Activated T-helper 2 cell treated with anti-CD3 and anti-CD28 coated beads, Interferon-gamma antibody, Interleukin-2, Interleukin-4, amounts not matched to agents 10 μg/mL and 5 μg/mL and 100 μg/mL, durations not matched to agents 14 hours and 24 hours and 36 hours (primary cell): ENCODE measurements at regions not wholly inside any gene's neighbourhood (a gene's known extent, or its start where the extent isn't known, plus 50 kb on each side); places are given as distances from the start of the nearest gene placed in this dataset.

Experiments
- DNase-seq: peaks from one replicate; pipeline ENCODE4 v3.0.0; 2021; ENCODE audit warnings: low spot score
- H3K27ac Mint-ChIP-seq: one replicate; pipeline ENCODE4 v1.8.0; 2021; ENCODE audit warnings: mixed read lengths
- H3K27me3 Mint-ChIP-seq: one replicate; pipeline ENCODE4 v1.8.0; 2021; ENCODE audit warnings: low read depth, mixed read lengths
- H3K36me3 Mint-ChIP-seq: one replicate; pipeline ENCODE4 v1.8.0; 2021; ENCODE audit warnings: low read depth, mixed read lengths
- H3K4me1 Mint-ChIP-seq: one replicate; pipeline ENCODE4 v1.8.0; 2021; ENCODE audit warnings: low read depth, mixed read lengths
- H3K4me3 Mint-ChIP-seq: one replicate; pipeline ENCODE4 v1.8.0; 2021; ENCODE audit warnings: low read depth, mild to moderate bottlenecking, moderate library complexity, mixed read lengths
- H3K9me3 Mint-ChIP-seq: one replicate; pipeline ENCODE4 v1.8.0; 2021; ENCODE audit warnings: mixed read lengths
- intact Hi-C: fragments of 100-400 bp; cut with micrococcal nuclease; formaldehyde crosslinking; loops from one replicate; pipeline ENCODE4 v1.15.1; 2023

DNA sequence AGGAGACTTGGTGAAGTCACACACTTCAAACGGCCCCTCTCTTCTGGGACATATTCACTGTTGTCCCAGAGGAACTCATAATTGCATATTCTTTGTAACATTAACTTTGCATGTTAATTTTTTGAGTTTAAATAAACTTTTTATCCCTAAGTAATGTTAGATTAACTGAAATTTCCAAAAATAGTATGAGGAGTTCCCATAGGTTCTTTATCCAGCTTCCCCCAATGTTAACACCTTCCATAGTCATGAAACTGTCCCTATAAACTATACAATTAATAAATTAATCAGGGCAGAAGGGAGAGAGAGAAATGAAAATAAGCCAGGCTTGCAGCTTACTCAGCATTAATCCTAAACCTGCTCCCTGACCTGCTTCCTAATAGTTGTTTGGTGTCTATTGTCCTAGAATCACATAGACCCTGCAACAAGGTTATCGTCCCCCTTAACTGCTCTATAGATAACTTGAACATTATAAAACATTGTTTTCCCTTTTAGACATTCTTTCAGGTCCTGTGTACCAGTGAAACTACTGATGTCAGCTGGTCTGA lies 589.8 kb upstream of the CDH5 start:
- intact Hi-C loops: no loop called here
- no peak for DNase-seq
- H3K9me3 Mint-ChIP-seq: peaks cover 5% of the 10 kb centered on the region
- no peaks in the 10 kb centered on the region for H3K36me3 Mint-ChIP-seq
- no peak overlapping the region for H3K4me3 Mint-ChIP-seq
- H3K27me3 Mint-ChIP-seq: no peaks in the 10 kb centered on the region
- no peaks in the 10 kb centered on the region for H3K4me1 Mint-ChIP-seq
- H3K27ac Mint-ChIP-seq: no peak overlapping the region

DNA sequence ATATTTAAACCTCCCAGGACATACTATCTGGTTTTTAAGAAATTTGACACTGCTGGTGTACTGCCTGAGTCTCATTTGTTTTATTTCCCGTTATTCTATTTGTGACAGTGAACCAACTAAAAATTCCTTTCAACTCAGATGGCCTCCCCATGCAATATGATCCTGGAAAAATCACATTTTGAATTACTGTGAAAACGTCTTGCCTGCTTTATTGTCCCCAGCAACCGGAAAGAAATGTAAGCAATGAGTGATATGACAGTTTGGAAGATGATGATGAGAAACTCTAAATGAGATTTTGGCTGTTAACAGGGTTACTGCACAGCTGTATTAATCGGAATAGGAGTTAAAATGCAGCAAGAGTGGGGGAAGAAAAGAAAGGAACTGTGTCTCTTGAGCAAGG lies 590.7 kb upstream of the CDH5 start:
- Mint-ChIP-seq H3K27ac (no peak overlapping the region), H3K9me3 (peaks cover 12% of the 10 kb centered on the region), H3K36me3 (no peaks in the 10 kb centered on the region), H3K4me3 (no peak overlapping the region), H3K4me1 (no peaks in the 10 kb centered on the region), H3K27me3 (no peaks in the 10 kb centered on the region)
- no peak for DNase-seq
- intact Hi-C loops: no loop called here

DNA sequence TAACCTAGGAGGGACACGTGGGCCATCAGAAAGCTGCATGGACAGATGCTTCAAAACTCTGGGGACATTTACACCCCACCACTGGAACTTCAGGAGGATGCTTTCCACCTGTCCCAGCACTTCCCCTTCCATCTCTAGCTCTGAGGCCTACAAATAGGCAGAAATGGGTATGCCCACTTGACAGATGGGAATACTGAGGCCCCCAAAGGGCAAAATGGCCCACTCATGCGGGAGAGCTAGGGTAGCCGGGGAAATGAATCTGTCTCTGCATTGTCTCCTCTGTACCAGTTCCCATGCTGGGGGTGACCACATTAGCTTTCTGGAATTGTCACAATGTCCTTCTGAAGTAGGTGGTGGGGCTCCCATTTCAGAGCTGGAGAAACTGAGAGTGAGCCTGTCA lies 592.1 kb upstream of the CDH5 start:
- intact Hi-C loops: no loop called here
- no peaks in the 10 kb centered on the region for H3K4me1 Mint-ChIP-seq
- H3K4me3 Mint-ChIP-seq: no peak overlapping the region
- no peaks in the 10 kb centered on the region for H3K36me3 Mint-ChIP-seq
- peaks cover 22% of the 10 kb centered on the region for H3K9me3 Mint-ChIP-seq
- H3K27ac Mint-ChIP-seq: no peak overlapping the region
- H3K27me3 Mint-ChIP-seq: no peaks in the 10 kb centered on the region
- DNase-seq: no peak

DNA sequence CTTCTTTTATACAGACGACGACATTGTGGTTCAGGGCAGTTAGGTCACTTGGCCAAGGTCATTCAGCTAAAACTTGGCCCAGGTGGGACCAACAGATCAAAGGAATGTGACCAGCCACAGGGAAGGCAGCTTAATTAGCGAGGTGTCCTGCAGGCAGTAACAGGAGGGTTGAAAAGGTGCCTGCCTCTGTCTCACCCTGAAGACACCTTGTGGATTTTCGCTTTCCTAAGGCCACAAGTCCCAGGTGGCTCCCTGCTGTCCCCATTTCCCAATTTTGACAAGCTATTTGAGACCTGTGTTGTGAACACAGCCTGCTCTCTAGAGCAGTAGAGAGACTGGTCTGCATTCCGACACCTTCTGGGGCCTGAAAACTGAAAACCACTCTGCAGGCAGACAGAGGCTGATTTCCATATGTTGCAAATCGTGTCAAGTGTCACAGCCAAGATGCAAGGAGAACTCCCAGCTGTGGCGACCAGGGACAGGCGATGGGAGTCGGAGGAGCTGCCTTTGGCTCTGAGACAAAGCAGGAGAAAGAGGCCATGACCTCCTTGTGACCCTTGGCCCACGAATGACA lies 593.1 kb upstream of the CDH5 start:
- no peaks in the 10 kb centered on the region for H3K36me3 Mint-ChIP-seq
- H3K4me1 Mint-ChIP-seq: no peaks in the 10 kb centered on the region
- intact Hi-C loops: no loop called here
- H3K4me3 Mint-ChIP-seq: no peak overlapping the region
- no peaks in the 10 kb centered on the region for H3K27me3 Mint-ChIP-seq
- no peak overlapping the region for H3K27ac Mint-ChIP-seq
- DNase-seq: no peak
- peaks cover 23% of the 10 kb centered on the region for H3K9me3 Mint-ChIP-seq

DNA sequence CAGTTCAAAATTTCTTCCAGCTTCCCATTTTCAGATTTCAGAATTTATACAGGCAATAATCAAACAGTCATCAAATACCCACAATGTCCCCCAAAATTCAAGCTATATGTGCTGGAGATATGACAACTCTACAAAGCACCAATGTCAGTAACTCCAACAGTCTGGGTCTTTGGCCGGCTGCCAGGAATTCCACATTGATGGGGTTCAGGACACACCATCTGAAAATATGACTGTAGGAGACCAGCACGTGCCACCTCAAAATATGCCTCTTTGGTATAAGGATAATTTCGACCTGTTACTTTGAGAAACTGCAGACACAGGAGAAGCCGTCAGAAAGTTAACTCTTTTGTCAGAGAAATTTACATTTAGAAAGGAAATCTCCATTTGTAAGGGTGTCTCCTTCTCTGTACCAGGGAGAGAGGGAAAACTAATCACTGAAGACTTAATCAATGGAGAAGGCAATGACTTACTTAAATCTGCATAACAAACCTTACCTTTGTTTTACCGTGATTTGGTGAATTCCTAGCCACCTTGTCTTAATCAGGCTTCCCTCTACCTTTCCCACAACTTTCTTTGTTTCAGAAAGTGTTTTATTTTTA lies 594.3 kb upstream of the CDH5 start:
- intact Hi-C loops: no loop called here
- no peaks in the 10 kb centered on the region for H3K27me3 Mint-ChIP-seq
- peaks cover 23% of the 10 kb centered on the region for H3K9me3 Mint-ChIP-seq
- no peak for DNase-seq
- no peaks in the 10 kb centered on the region for H3K36me3 Mint-ChIP-seq
- no peak overlapping the region for H3K4me3 Mint-ChIP-seq
- no peaks in the 10 kb centered on the region for H3K4me1 Mint-ChIP-seq
- no peak overlapping the region for H3K27ac Mint-ChIP-seq

DNA sequence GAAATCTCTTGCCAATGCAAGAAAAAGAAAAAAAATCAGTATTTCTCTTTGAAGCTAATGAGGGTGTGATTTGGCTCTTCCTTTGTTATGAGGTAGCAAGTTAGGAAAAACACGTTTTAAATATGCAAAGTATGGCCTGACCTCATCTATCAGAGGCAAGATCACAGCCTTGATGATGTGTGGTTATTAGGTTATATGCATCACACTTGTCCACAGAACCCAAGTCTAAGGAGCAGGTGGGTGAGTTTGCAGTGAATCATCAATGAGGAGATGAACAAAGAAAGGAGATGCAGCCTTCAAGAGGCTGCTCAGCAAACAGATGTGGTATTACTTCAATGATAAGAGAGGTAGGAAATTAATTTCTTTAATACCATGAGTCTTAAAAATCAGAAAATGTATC lies 594.8 kb upstream of the CDH5 start:
- DNase-seq: no peak
- Mint-ChIP-seq H3K4me3 (no peak overlapping the region), H3K27me3 (no peaks in the 10 kb centered on the region), H3K4me1 (no peaks in the 10 kb centered on the region), H3K36me3 (no peaks in the 10 kb centered on the region), H3K9me3 (peaks cover 23% of the 10 kb centered on the region), H3K27ac (no peak overlapping the region)
- intact Hi-C loops: no loop called here

DNA sequence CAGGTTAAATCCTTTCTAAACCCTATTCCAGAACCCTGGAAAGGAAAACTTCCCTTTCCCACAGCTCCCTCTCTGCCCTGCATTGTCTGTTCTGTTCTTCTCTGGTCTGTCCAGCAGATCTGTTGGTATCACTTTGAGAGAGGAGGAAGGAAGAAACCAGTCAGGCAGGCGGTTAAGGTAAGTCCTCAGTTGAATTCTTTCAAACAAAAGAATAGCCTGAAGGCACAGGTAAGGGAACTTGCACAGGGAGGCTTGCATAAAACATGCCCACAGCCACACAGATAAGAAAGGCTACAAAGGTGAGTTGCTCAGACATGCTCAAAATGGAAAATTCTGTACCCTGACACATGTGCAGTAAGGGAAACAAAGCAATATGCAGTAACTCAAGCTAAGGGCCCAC lies 595.7 kb upstream of the CDH5 start:
- Mint-ChIP-seq H3K36me3 (no peaks in the 10 kb centered on the region), H3K9me3 (peaks cover 23% of the 10 kb centered on the region), H3K4me3 (no peak overlapping the region), H3K27ac (no peak overlapping the region), H3K4me1 (no peaks in the 10 kb centered on the region), H3K27me3 (no peaks in the 10 kb centered on the region)
- intact Hi-C loops: no loop called here
- no peak for DNase-seq

DNA sequence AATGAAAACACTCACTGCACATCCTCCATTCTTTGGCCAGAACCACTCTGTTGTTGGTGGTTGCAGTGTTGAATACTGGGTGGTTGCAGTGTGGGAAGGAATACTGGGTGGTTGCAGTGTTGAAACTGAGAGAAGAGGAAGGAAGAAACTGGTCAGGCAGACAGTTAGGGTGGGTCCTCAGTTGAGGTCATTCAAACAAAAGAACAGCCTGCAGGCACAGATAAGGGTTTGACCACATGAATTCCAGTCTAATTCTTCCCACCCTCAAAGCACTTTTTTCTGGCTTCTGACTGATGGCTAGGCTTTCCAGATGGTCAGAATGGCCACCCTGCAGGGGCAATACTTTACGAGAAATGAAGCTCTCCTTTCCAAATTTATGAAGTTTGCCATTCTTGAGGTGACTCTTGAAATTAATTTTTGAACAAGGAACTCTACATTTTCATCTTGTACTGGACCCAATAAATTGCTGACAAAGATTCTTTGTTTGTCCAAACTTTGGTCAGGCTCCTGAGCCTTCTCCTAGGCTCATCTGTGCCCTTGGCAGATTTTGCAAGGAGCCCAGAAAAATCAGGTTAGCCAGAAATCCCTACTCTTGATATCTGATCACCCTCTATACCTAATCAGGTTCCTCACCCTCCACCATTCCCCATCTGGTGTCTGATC lies 596.6 kb upstream of the CDH5 start:
- intact Hi-C loops: no loop called here
- no peak for DNase-seq
- Mint-ChIP-seq H3K27ac (no peak overlapping the region), H3K27me3 (no peaks in the 10 kb centered on the region), H3K36me3 (no peaks in the 10 kb centered on the region), H3K4me1 (no peaks in the 10 kb centered on the region), H3K9me3 (peaks cover 23% of the 10 kb centered on the region), H3K4me3 (no peak overlapping the region)

DNA sequence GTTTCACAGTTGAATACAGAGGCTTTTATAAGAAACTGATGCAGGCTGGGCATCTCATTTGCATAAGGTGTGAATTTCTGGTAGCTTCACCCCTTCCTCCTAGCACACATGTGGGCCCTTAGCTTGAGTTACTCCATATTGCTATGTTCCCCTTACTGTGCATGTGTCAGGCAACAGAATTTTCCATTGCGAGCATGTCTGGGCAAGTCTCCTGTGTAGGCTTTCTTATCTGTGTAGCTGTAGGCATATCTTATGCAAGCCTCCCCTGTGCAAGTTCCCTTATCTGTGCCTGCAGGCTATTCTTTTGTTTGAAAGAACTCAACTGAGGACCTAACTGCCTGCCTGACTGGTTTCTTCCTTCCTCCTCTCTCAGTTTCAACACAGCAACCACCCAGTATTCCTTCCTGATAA lies 597.4 kb upstream of the CDH5 start:
- no peaks in the 10 kb centered on the region for H3K27me3 Mint-ChIP-seq
- peaks cover 23% of the 10 kb centered on the region for H3K9me3 Mint-ChIP-seq
- intact Hi-C loops: no loop called here
- H3K27ac Mint-ChIP-seq: no peak overlapping the region
- no peaks in the 10 kb centered on the region for H3K36me3 Mint-ChIP-seq
- H3K4me1 Mint-ChIP-seq: no peaks in the 10 kb centered on the region
- DNase-seq: no peak
- H3K4me3 Mint-ChIP-seq: no peak overlapping the region

DNA sequence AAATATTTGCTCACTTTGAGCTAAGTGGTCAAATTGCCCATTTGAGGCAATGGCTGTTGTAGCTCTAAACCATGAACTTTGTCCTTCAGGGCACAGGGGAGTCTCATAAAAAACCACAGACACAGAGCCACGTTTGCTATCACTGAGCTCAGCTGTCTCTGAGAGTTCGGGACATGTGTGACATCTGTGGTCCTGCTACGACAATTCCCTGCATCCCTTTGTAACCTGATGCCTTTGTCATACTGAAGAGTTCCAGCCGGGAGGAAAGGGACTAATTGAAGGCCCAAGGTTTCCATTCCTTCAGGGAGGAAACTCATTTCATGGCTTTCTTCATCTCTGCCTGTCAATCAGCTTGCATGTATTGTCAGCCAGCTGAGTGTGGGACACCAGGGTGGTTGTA lies 599.4 kb upstream of the CDH5 start:
- no peak for DNase-seq
- Mint-ChIP-seq H3K36me3 (no peaks in the 10 kb centered on the region), H3K4me3 (no peak overlapping the region), H3K27me3 (no peaks in the 10 kb centered on the region), H3K27ac (no peak overlapping the region), H3K9me3 (peaks cover 22% of the 10 kb centered on the region), H3K4me1 (no peaks in the 10 kb centered on the region)
- intact Hi-C loops: no loop called here

DNA sequence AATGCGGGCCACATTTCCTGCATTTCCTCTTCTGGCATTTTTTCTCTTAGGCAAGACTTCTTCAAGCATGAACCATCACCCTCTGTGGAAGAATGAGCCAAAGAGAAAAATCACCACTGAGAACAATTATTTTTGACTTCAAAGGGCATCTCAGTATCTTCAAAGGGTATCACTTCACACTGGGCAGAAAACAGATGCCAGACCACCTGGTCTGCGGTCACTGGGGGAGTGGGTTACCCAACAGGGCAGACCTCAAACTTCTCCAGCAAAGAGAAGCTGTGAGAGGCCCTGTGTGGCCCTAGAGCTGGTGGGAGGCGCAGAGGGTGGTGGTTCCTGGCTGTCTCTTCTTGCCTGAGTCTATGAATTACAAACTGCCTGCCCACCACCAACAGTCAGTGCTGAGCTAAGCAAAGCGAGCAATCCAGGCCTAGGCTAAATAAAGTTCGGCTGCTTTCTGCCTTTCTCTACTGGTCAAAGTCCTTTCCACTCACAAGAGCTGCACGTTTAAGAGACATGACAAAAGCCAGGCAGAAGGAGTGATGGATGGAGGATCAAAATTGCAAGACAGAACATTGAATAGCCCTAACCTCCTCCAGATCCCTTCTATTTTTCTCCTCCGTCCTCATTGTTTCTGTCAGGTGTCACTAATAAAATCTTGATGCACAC lies 602.7 kb upstream of the CDH5 start:
- Mint-ChIP-seq H3K27me3 (no peaks in the 10 kb centered on the region), H3K27ac (no peak overlapping the region), H3K9me3 (no peaks in the 10 kb centered on the region), H3K36me3 (no peaks in the 10 kb centered on the region), H3K4me3 (no peak overlapping the region), H3K4me1 (no peaks in the 10 kb centered on the region)
- intact Hi-C loops: no loop called here
- DNase-seq: no peak

DNA sequence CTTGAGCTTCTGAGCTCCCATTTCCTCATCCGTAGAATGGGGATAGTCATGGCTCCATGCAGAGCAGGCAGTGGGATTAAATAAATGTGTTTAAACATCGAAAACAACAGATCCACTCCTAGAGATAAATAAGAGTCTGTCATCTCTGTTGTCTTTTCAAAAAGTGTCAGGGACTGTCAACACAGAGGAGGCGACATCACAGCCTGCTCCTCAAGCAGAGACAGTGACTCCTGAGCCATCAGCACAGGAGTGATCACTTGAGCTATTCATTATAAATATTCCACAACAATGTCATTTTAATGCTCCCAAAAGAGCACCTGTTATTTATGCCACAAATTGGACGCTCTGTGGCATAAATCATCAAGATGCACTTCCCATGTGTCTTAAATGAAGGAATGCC lies 605.6 kb upstream of the CDH5 start:
- no peak for DNase-seq
- intact Hi-C loops: no loop called here
- H3K9me3 Mint-ChIP-seq: no peaks in the 10 kb centered on the region
- no peak overlapping the region for H3K27ac Mint-ChIP-seq
- H3K4me3 Mint-ChIP-seq: no peak overlapping the region
- no peaks in the 10 kb centered on the region for H3K27me3 Mint-ChIP-seq
- H3K36me3 Mint-ChIP-seq: no peaks in the 10 kb centered on the region
- H3K4me1 Mint-ChIP-seq: no peaks in the 10 kb centered on the region

DNA sequence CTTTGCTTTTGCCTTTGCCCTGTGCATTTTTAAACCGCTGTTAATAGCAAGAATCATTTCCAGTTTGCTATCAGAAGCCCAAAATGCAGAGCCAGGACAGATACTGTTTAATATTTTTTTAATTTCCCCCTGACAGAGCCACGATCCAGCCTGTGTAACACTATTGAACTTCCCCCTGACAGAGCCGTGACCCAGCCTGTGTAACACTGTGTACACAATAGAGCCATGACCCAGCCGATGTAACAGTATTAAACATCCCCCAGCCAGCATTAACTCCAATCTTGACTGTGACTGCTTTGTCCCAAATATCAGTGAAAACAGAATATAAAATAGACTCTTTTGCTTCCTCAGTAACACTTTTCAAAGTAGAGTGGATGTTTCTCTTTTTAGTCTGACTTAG lies 607.9 kb upstream of the CDH5 start:
- Mint-ChIP-seq H3K4me1 (no peaks in the 10 kb centered on the region), H3K36me3 (no peaks in the 10 kb centered on the region)

More for the DNA sequence above, 607.9 kb upstream of the CDH5 start:
- Mint-ChIP-seq H3K27me3 (no peaks in the 10 kb centered on the region), H3K9me3 (peaks cover 3% of the 10 kb centered on the region), H3K27ac (no peak overlapping the region), H3K4me3 (no peak overlapping the region)
- intact Hi-C loops: no loop called here
- DNase-seq: no peak
